AG04450 (cell line): ENCODE measurements at regions not wholly inside any gene's neighbourhood (a gene's known extent, or its start where the extent isn't known, plus 50 kb on each side); places are given as distances from the start of the nearest gene placed in this dataset.

Source experiments
- CTCF ChIA-PET: fragments of 300-600, 350-600 bp; formaldehyde crosslinking; extraction: SDS; loops from one replicate; lab custom pipeline; 2022; ENCODE audit warnings: antibody characterized with exemption, inconsistent platforms; lab: Charles Lee
- POLR2A ChIA-PET: fragments of 350-600 bp; formaldehyde crosslinking; extraction: SDS; loops from one replicate; lab custom pipeline; 2021; ENCODE audit warnings: antibody characterized with exemption, inconsistent platforms; lab: Yijun Ruan, JAX
- DNase-seq: peaks from one replicate; pipeline ENCODE4 v3.0.0-alpha.2; 2011; ENCODE audit warnings: low read depth, low spot score
- H3K27ac ChIP-seq: one replicate; pipeline ENCODE4 v1.5.1; 2012; ENCODE audit warnings: low read depth, low read length, control low read depth
- H3K27me3 ChIP-seq: one replicate; pipeline ENCODE4 v1.6.0; 2012; ENCODE audit warnings: low read length; ENCODE audit not compliant: control insufficient read depth, insufficient read depth
- H3K4me3 ChIP-seq: 2 replicates; pipeline ENCODE4 v1.5.1; 2011; ENCODE audit warnings: mild to moderate bottlenecking, low read depth, low read length, control low read depth
- H3K9me3 ChIP-seq: 2 replicates; pipeline ENCODE4 v1.5.1; 2012; ENCODE audit warnings: low read length; ENCODE audit not compliant: control insufficient read depth, insufficient read depth
- TF ChIP-seq, protein P1 (sequence below): IDR thresholded peaks from 2 replicates; pipeline ENCODE4 v1.5.1; 2011; ENCODE audit warnings: low read depth, low read length, control low read depth, inconsistent platforms

DNA sequence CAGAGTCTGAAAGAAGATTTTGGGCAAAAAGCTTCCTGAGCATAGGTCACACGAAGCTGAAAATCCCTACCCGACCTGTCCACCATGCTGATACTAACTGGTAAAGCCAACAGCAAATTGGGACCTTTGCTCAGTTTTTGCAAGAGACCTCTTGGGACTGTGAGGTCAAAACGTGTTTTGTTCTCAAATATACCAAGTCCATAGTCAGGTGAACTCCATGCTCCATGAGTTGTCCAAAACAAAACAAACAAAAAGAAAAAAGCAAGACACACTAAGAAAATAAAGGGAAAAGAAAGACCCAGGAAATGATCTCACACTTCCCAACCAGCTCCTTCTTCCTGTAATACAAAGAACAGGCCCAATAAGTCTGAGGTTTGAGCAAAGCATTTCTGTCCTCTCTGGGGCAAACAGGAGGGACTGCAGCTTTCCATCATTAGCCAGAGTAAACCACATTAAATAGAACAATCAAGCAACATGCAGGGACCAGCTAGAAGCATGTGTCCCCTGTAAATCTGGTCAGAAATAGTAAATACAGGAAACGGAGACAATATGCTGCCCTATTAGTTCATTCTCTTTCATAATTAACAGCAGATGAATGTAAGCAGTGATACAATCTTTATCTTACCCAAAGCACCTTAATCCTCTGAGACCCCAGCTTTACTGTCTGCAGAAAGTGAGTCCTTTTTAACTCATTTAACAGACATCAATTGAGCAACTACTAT, 125.0 kb upstream of the LIPC start:
- TF ChIP-seq, protein P1, sequence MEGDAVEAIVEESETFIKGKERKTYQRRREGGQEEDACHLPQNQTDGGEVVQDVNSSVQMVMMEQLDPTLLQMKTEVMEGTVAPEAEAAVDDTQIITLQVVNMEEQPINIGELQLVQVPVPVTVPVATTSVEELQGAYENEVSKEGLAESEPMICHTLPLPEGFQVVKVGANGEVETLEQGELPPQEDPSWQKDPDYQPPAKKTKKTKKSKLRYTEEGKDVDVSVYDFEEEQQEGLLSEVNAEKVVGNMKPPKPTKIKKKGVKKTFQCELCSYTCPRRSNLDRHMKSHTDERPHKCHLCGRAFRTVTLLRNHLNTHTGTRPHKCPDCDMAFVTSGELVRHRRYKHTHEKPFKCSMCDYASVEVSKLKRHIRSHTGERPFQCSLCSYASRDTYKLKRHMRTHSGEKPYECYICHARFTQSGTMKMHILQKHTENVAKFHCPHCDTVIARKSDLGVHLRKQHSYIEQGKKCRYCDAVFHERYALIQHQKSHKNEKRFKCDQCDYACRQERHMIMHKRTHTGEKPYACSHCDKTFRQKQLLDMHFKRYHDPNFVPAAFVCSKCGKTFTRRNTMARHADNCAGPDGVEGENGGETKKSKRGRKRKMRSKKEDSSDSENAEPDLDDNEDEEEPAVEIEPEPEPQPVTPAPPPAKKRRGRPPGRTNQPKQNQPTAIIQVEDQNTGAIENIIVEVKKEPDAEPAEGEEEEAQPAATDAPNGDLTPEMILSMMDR = no peak
- H3K9me3 ChIP-seq = peaks cover 3% of the 10 kb centered on the region; the same call in 1 of the 2 replicates
- H3K27me3 ChIP-seq = no peaks in the 10 kb centered on the region
- H3K27ac ChIP-seq = no peak overlapping the region
- CTCF ChIA-PET = interaction anchor here (0.7 to 1.1 kb wide), 2 partner anchors 77 to 79 kb away, joined by 4 to 5 read pairs; no protein-coding TSS in a partner anchor
- no peak for DNase-seq
- H3K4me3 ChIP-seq = no peak overlapping the region
- POLR2A ChIA-PET = interaction anchor here (0.6 to 1.0 kb wide), 3 partner anchors 26 to 748 kb away, joined by 3 read pairs; no protein-coding TSS in a partner anchor

DNA sequence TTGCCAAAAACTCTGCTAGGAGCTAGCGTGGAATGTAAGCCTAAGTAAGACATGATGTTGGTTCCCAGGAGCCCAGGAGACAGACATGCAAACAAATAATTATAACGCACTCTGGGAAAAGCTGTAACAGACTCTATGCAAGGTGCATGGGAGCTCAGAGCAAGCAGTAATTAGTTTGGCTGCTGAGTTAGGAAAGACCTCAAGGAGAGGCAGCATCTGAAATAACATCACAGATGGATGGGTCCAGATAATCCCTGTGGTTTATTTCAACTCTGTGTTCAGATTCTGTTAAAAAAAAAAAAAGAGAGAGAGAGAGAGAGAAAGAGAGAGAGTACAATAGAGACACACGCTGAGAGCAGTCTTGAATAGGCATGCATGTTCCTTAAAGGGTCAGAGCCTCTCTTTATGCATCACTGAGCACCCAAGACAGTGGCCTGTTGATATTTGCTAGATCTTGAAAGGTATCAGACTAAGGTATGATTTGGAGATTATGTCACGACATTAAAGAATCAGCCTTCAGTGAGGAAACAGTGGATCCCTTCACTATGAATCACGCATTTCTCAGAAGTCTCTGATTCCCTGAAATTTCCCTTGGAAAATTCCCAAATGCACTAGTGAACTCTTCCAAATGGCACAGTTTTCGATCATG, 124.4 kb upstream of the LIPC start:
- no peaks in the 10 kb centered on the region for H3K27me3 ChIP-seq
- no peak overlapping the region for H3K27ac ChIP-seq
- ChIA-PET POLR2A (interaction anchor here (0.6 to 1.0 kb wide), 3 partner anchors 25 to 748 kb away, joined by 3 read pairs; no protein-coding TSS in a partner anchor), CTCF (interaction anchor here (0.7 kb wide), 1 partner anchor 76 kb away, joined by 5 read pairs; no protein-coding TSS in a partner anchor)
- peaks cover 3% of the 10 kb centered on the region; the same call in 1 of the 2 replicates for H3K9me3 ChIP-seq
- TF ChIP-seq, protein P1 = no peak
- no peak overlapping the region for H3K4me3 ChIP-seq
- DNase-seq = no peak

DNA sequence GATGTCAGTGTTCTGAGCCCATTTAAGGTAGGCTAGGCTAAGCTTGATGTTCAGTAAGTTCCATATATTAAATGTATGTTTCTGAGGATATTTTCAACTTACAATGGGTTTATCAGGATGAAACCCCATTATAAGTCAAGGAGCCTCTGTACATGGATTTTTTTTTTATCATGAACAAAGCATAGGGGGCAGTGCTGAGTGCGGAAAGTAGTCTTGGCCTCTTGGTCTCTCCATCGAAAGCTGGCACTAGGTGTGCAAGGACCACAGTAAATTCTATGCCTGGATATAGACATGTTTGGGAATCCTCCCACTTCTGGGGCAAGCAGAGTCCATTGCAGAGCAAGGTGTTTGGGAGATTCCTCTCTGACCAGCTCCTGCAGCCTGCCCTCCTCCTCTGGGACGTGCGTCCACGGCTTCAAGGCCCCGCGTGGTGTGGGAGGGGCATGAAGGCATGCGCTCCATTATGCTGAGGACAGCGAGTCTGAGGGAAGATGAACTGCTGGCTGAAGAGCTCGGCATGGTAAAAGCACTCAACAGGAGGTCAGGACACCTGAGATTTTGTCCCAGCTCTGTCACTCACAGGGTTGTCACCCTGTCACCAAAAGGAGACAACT, 122.9 kb upstream of the LIPC start:
- H3K9me3 ChIP-seq = peaks cover 3% of the 10 kb centered on the region; the same call in 1 of the 2 replicates
- TF ChIP-seq, protein P1 = no peak
- no peak overlapping the region for H3K27ac ChIP-seq
- ChIA-PET CTCF (interaction anchor here (1.3 kb wide), 1 partner anchor 10 kb away, joined by 3 read pairs; no protein-coding TSS in a partner anchor), POLR2A (no interaction called here)
- DNase-seq = no peak
- H3K4me3 ChIP-seq = no peak overlapping the region
- no peaks in the 10 kb centered on the region for H3K27me3 ChIP-seq

DNA sequence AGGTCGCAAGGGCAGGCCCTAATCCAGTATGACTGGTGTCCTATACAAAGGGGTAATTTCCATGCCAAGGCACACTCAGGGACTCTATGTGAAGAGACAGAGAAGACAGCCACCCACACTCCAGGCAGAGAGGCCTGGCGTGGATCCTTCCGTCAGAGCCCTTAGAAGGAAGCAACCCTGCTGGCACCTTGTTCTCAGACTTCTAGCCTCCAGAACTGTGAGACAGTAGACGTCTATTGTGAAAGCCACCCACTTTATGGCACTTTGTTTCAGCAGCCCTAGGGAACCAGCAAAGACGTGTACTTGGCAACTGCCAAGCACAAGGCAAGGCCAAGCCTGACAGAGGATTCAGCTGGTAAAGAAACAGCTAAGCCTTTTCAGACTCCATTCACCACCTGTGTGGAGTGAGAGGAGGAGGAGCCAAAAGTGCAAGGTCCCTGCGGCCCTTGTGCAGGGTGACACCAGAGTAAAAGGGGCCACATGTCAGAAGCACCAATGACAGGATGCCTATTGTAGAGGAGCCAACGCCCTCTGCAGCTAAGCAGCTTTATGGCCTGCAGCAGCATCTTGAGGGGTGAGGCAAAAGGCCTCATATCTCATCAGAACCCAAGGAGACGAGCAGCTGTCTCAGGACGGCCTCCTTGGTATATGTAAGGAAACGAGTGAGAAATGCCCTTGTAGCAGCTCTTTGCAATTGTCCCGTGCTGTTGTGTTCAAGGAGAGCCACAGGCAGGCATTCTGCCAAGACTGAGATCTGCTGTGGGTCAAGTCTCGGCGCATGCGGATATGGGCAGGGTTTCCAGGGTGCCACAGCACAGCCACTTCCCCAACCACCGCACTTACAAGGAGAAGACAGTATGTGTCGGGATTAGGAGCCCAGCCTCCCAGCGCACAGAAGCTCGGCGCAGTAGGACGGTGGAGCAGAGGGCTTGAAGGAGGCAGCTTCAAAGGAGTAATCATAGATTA, 121.5 kb upstream of the LIPC start:
- DNase-seq = no peak
- POLR2A ChIA-PET = no interaction called here
- TF ChIP-seq, protein P1 = no peak

More for the DNA sequence above, 121.5 kb upstream of the LIPC start:
- no peak overlapping the region for H3K4me3 ChIP-seq
- CTCF ChIA-PET = no interaction called here
- no peak overlapping the region for H3K27ac ChIP-seq
- H3K27me3 ChIP-seq = no peaks in the 10 kb centered on the region
- peaks cover 3% of the 10 kb centered on the region; the same call in 1 of the 2 replicates for H3K9me3 ChIP-seq
